CD4-positive, alpha-beta T cell (primary cell): ENCODE measurements at regions not wholly inside any gene's neighbourhood (a gene's known extent, or its start where the extent isn't known, plus 50 kb on each side); places are given as distances from the start of the nearest gene placed in this dataset.

Experiments used
- ATAC-seq: fragments of 200-7000 bp; cut with Tn5 transposase; one replicate; pipeline ENCODE4 v1.10.0; 2022; ENCODE audit warnings: mild to moderate bottlenecking; ENCODE audit not compliant: poor library complexity
- CTCF ChIA-PET: fragments of 350-600 bp; sonication (Branson Sonifier 250); formaldehyde crosslinking; loops from one replicate; lab custom pipeline; 2021; ENCODE audit warnings: antibody characterized with exemption, inconsistent platforms; lab: Charles Lee
- POLR2A ChIA-PET: fragments of 350-600 bp; sonication (Branson Sonifier 250); formaldehyde crosslinking; loops from one replicate; lab custom pipeline; 2021; ENCODE audit warnings: antibody characterized with exemption, inconsistent platforms; lab: Charles Lee
- DNase-seq, 14 experiments: peaks; one replicate each; pipeline ENCODE4 v3.0.0-alpha.2; 2013 to 2020; ENCODE audit warnings: mixed read lengths in 2 of 14
- H3K27ac ChIP-seq, 2 donors: one replicate each; pipeline versions ENCODE4 v1.5.1 to v1.7.0; 2013; ENCODE audit warnings: low read length in 2 of 2, low read depth in 1 of 2, mild to moderate bottlenecking in 1 of 2
- H3K27me3 ChIP-seq, 2 experiments: 1 replicate in 1 of 2; 2 replicates in 1 of 2; pipeline versions ENCODE4 v1.6.1 to v1.7.0; 2013; ENCODE audit warnings: low read length in 2 of 2, control low read depth in 1 of 2, mild to moderate bottlenecking in 1 of 2, moderate library complexity in 1 of 2; ENCODE audit not compliant: insufficient read depth in 2 of 2, control insufficient read depth in 1 of 2
- H3K36me3 ChIP-seq: one replicate; pipeline ENCODE4 v1.6.1; 2013; ENCODE audit warnings: low read length, control low read depth; ENCODE audit not compliant: insufficient read depth
- H3K4me1 ChIP-seq: one replicate; pipeline ENCODE4 v1.6.1; 2013; ENCODE audit warnings: low read length, control low read depth; ENCODE audit not compliant: insufficient read depth
- H3K4me3 ChIP-seq: one replicate; pipeline ENCODE4 v1.5.1; 2013; ENCODE audit warnings: mild to moderate bottlenecking, low read length, moderate library complexity
- H3K9me3 ChIP-seq, 2 experiments: 1 replicate in 1 of 2; 2 replicates in 1 of 2; pipeline versions ENCODE4 v1.6.1 to v1.7.0; 2013; ENCODE audit warnings: low read length in 2 of 2, mild to moderate bottlenecking in 2 of 2, control low read depth in 1 of 2, moderate library complexity in 1 of 2; ENCODE audit not compliant: control insufficient read depth in 1 of 2, insufficient read depth in 1 of 2
- H3K27ac Mint-ChIP-seq: one replicate; pipeline ENCODE4 v1.8.0; 2020; ENCODE audit warnings: mixed read lengths
- H3K27me3 Mint-ChIP-seq: one replicate; pipeline ENCODE4 v1.8.0; 2021; ENCODE audit warnings: mixed read lengths
- H3K36me3 Mint-ChIP-seq: one replicate; pipeline ENCODE4 v1.8.0; 2021; ENCODE audit warnings: low read depth, mixed read lengths
- H3K4me1 Mint-ChIP-seq: one replicate; pipeline ENCODE4 v1.8.0; 2021; ENCODE audit warnings: low read depth, mixed read lengths
- H3K4me3 Mint-ChIP-seq: one replicate; pipeline ENCODE4 v1.8.0; 2020; ENCODE audit warnings: mild to moderate bottlenecking, mixed read lengths
- H3K9me3 Mint-ChIP-seq: one replicate; pipeline ENCODE4 v1.8.0; 2020; ENCODE audit warnings: mixed read lengths
- CTCF ChIP-seq: fragments of 200-600 bp; IDR thresholded peaks from one replicate; pipeline ENCODE4 v1.8.0; 2022; ENCODE audit warnings: antibody characterized with exemption, mild to moderate bottlenecking
- intact Hi-C, 2 experiments: fragments of 100-400 bp; cut with DNase I in 1 of 2; cut with micrococcal nuclease in 1 of 2; formaldehyde crosslinking; loops; one replicate each; pipeline versions ENCODE4 v1.15.1 to v1.9.0; 2023 to 2025; cut with DNase I, micrococcal nuclease

GRCh38 chr15:95044745-95045417 is 813.5 kb downstream of the MCTP2 start:
- Histone ChIP-seq H3K9me3 (peaks cover 7 to 13% of the 10 kb centered on the region in 2 experiments), H3K4me3 (no peak overlapping the region), H3K27ac (no peak overlapping the region), H3K4me1 (no peaks in the 10 kb centered on the region), H3K27me3 (no peaks in the 10 kb centered on the region), H3K36me3 (no peaks in the 10 kb centered on the region)
- Mint-ChIP-seq H3K27me3 (no peaks in the 10 kb centered on the region), H3K4me3 (no peak overlapping the region), H3K4me1 (no peaks in the 10 kb centered on the region), H3K36me3 (no peaks in the 10 kb centered on the region), H3K27ac (no peak overlapping the region), H3K9me3 (peaks cover 17% of the 10 kb centered on the region)
- ATAC-seq (no peak), DNase-seq (no peak)
- no peak for TF ChIP-seq CTCF
- ChIA-PET CTCF (no interaction called here), POLR2A (no interaction called here)
- intact Hi-C loops: no loop called here

GRCh38 chr15:95051861-95052260 is 820.5 kb downstream of the MCTP2 start:
- Mint-ChIP-seq H3K27ac (no peak overlapping the region), H3K27me3 (no peaks in the 10 kb centered on the region), H3K9me3 (peaks cover 32% of the 10 kb centered on the region), H3K4me3 (no peak overlapping the region), H3K36me3 (no peaks in the 10 kb centered on the region), H3K4me1 (no peaks in the 10 kb centered on the region)
- Histone ChIP-seq H3K9me3 (peaks cover 13% of the 10 kb centered on the region in 2 experiments), H3K36me3 (no peaks in the 10 kb centered on the region), H3K27ac (no peak overlapping the region), H3K4me3 (no peak overlapping the region), H3K27me3 (no peaks in the 10 kb centered on the region), H3K4me1 (no peaks in the 10 kb centered on the region)
- intact Hi-C loops: no loop called here
- ATAC-seq: no peak
- no peak for DNase-seq
- ChIA-PET CTCF (no interaction called here), POLR2A (no interaction called here)
- TF ChIP-seq CTCF: no peak

- Mint-ChIP-seq H3K27me3 (no peaks in the 10 kb centered on the region), H3K4me3 (no peak overlapping the region), H3K27ac (no peak overlapping the region), H3K4me1 (no peaks in the 10 kb centered on the region), H3K9me3 (peaks cover 16% of the 10 kb centered on the region), H3K36me3 (no peaks in the 10 kb centered on the region)
- no peak for ATAC-seq
- Histone ChIP-seq H3K36me3 (no peaks in the 10 kb centered on the region), H3K27ac (no peak overlapping the region), H3K9me3 (peaks cover 0 to 21% of the 10 kb centered on the region in 2 experiments), H3K27me3 (no peaks in the 10 kb centered on the region), H3K4me1 (no peaks in the 10 kb centered on the region), H3K4me3 (no peak overlapping the region)
- ChIA-PET POLR2A (no interaction called here), CTCF (no interaction called here)
- no peak for TF ChIP-seq CTCF
- intact Hi-C loops: no loop called here
- no peak for DNase-seq
Measured at GRCh38 chr15:95059346-95059905, 828.1 kb downstream of the MCTP2 start.
